ENCODE measurements at regions not wholly inside any gene's neighbourhood (a gene's known extent, or its start where the extent isn't known, plus 50 kb on each side); places are given as distances from the start of the nearest gene placed in this dataset.
"Not testable (repeated sequence)": the region's sequence is repeated elsewhere in the genome, so short reads cannot be mapped to it uniquely, and the experiment has no call there.

GRCh38 chrX:129071390-129071789 lies 451.9 kb downstream of the SMARCA1 start:
- DNase-seq = no peak

GRCh38 chrX:129065895-129066294 lies 457.4 kb downstream of the SMARCA1 start:
- no peak for DNase-seq

GRCh38 chrX:129058405-129058804 lies 464.9 kb downstream of the SMARCA1 start:
- no peak for DNase-seq

- no peak for DNase-seq
Observed at GRCh38 chrX:129043138-129043537, 480.2 kb downstream of the SMARCA1 start.

GRCh38 chrX:129041319-129041718 lies 482.0 kb downstream of the SMARCA1 start:
- no peak for DNase-seq

GRCh38 chrX:129040124-129040523 lies 483.2 kb downstream of the SMARCA1 start:
- DNase-seq = no peak

- DNase-seq = no peak
Observed at GRCh38 chrX:129039176-129039575, 484.1 kb downstream of the SMARCA1 start.

- DNase-seq = no peak
Observed at GRCh38 chrX:129037389-129037788, 485.9 kb downstream of the SMARCA1 start.

- no peak for DNase-seq
Observed at GRCh38 chrX:129035180-129035579, 488.1 kb downstream of the SMARCA1 start.

GRCh38 chrX:129034196-129034595 lies 489.1 kb downstream of the SMARCA1 start:
- no peak for DNase-seq

GRCh38 chrX:129026202-129026601 lies 497.1 kb downstream of the SMARCA1 start:
- no peak for DNase-seq

- DNase-seq = no peak
Observed at GRCh38 chrX:129025376-129025775, 497.9 kb downstream of the SMARCA1 start.

- no peak for DNase-seq
Observed at GRCh38 chrX:129019412-129019811, 503.9 kb downstream of the SMARCA1 start.

- DNase-seq = no peak
Observed at GRCh38 chrX:129015381-129015780, 507.9 kb downstream of the SMARCA1 start.

- DNase-seq = no peak
Observed at GRCh38 chrX:129013574-129013973, 509.7 kb downstream of the SMARCA1 start.

GRCh38 chrX:129007631-129008030 lies 515.7 kb downstream of the SMARCA1 start:
- no peak for DNase-seq

- DNase-seq = no peak
Observed at GRCh38 chrX:129006491-129006890, 516.8 kb downstream of the SMARCA1 start.

GRCh38 chrX:129000797-129001196 lies 522.5 kb downstream of the SMARCA1 start:
- no peak for DNase-seq

- no peak for DNase-seq
Observed at GRCh38 chrX:129000018-129000417, 523.3 kb downstream of the SMARCA1 start.

GRCh38 chrX:128992107-128992971 lies 531.0 kb downstream of the SMARCA1 start:
- no peak for DNase-seq

- DNase-seq = peak; percentile 31
Observed at GRCh38 chrX:128975745-128976144, 547.5 kb downstream of the SMARCA1 start.

- DNase-seq = no peak
Observed at GRCh38 chrX:128973033-128973432, 550.3 kb downstream of the SMARCA1 start.

GRCh38 chrX:128961290-128961689 lies 562.0 kb downstream of the SMARCA1 start:
- DNase-seq = no peak

- not testable (repeated sequence) for DNase-seq
Observed at GRCh38 chrX:128954697-128955096, 568.6 kb downstream of the SMARCA1 start.

GRCh38 chrX:128931071-128931470 lies 592.2 kb downstream of the SMARCA1 start:
- DNase-seq = no peak

Data from activated CD4-positive, alpha-beta T cell treated with anti-CD3 and anti-CD28 coated beads, Interleukin-2, amount 50 U/mL, for 16 hours (primary cell).